HuH-7 (cell line): ENCODE measurements at regions not wholly inside any gene's neighbourhood (a gene's known extent, or its start where the extent isn't known, plus 50 kb on each side); places are given as distances from the start of the nearest gene placed in this dataset.
A peak's percentile ranks its signal among the peaks of the same experiment; 100 is the strongest.
"Not testable (repeated sequence)": the region's sequence is repeated elsewhere in the genome, so short reads cannot be mapped to it uniquely, and the experiment has no call there.

Source experiments
- DNase-seq: peaks from one replicate; pipeline ENCODE4 v3.0.0; 2011; ENCODE audit warnings: low spot score

- no peak for DNase-seq
Measured at GRCh38 chr12:25424211-25424731, 128.8 kb downstream of the LMNTD1 start.

GRCh38 chr12:25423355-25424050 is 129.6 kb downstream of the LMNTD1 start:
- DNase-seq: peak; percentile 23

GRCh38 chr12:25422241-25422640 is 130.8 kb downstream of the LMNTD1 start:
- DNase-seq: no peak

GRCh38 chr12:25421651-25422167 is 131.4 kb downstream of the LMNTD1 start:
- DNase-seq: no peak

GRCh38 chr12:25420116-25420515 is 133.0 kb downstream of the LMNTD1 start:
- DNase-seq: no peak

GRCh38 chr12:25419595-25419994 is 133.5 kb downstream of the LMNTD1 start:
- DNase-seq: no peak

- DNase-seq: no peak
Measured at GRCh38 chr12:25417071-25417470, 136.0 kb downstream of the LMNTD1 start.

- DNase-seq: no peak
Measured at GRCh38 chr12:25416516-25416915, 136.6 kb downstream of the LMNTD1 start.

GRCh38 chr12:25415004-25415403 is 138.1 kb downstream of the LMNTD1 start:
- no peak for DNase-seq

- no peak for DNase-seq
Measured at GRCh38 chr12:25412735-25413134, 140.3 kb downstream of the LMNTD1 start.

- peak; percentile 26 for DNase-seq
Measured at GRCh38 chr12:25404955-25405354, 148.1 kb downstream of the LMNTD1 start.

GRCh38 chr12:25401547-25402345 is 151.0 kb upstream of the KRAS start:
- no peak for DNase-seq

- DNase-seq: no peak
Measured at GRCh38 chr12:25397001-25397400, 146.3 kb upstream of the KRAS start.

- no peak for DNase-seq
Measured at GRCh38 chr12:25395227-25395626, 144.5 kb upstream of the KRAS start.

- not testable (repeated sequence) for DNase-seq
Measured at GRCh38 chr12:25394775-25395174, 144.0 kb upstream of the KRAS start.

- no peak for DNase-seq
Measured at GRCh38 chr12:25394025-25394424, 143.3 kb upstream of the KRAS start.

GRCh38 chr12:25391346-25391745 is 140.6 kb upstream of the KRAS start:
- not testable (repeated sequence) for DNase-seq

GRCh38 chr12:25388183-25388582 is 137.5 kb upstream of the KRAS start:
- DNase-seq: no peak

- no peak for DNase-seq
Measured at GRCh38 chr12:25387732-25388050, 137.0 kb upstream of the KRAS start.

- peak; percentile 78 for DNase-seq
Measured at GRCh38 chr12:25386831-25387731, 136.4 kb upstream of the KRAS start.

- no peak for DNase-seq
Measured at GRCh38 chr12:25384893-25385248, 134.1 kb upstream of the KRAS start.
